ENCODE measurements at regions not wholly inside any gene's neighbourhood (a gene's known extent, or its start where the extent isn't known, plus 50 kb on each side); places are given as distances from the start of the nearest gene placed in this dataset.

- H3K14ac ChIP-seq (ENCODE audit: insufficient read depth, low read length), result no peak overlapping the region
- no peak overlapping the region for H4K91ac ChIP-seq (ENCODE audit: insufficient read length, low read depth, low read length)
- H3K36me3 Mint-ChIP-seq (ENCODE audit: insufficient read depth in 1 of 3, low read depth in 3 of 3), result peaks cover 0 to 8% (median 7%) of the 10 kb centered on the region in 3 experiments; a peak in 5 of 7 replicates
- H2BK15ac ChIP-seq (ENCODE audit: low read depth, low read length), result no peak overlapping the region
- no peak for DNase-seq
- H3K4me1 ChIP-seq (ENCODE audit: insufficient read depth, low read length), result no peaks in the 10 kb centered on the region
- H3K27ac ChIP-seq (ENCODE audit: insufficient read length, low read depth, low read length), result no peak overlapping the region
- no peaks in the 10 kb centered on the region for H3K79me2 ChIP-seq (ENCODE audit: insufficient read depth, low read length)
- H3K4me1 Mint-ChIP-seq, result peaks cover 6 to 8% of the 10 kb centered on the region in 2 experiments
- H2BK120ac ChIP-seq (ENCODE audit: low read depth, low read length, poor library complexity, severe bottlenecking), result no peak overlapping the region
- H3K4ac ChIP-seq (ENCODE audit: low read depth, low read length), result no peak overlapping the region
- H3K27me3 ChIP-seq (ENCODE audit: insufficient read depth, low read length), result no peaks in the 10 kb centered on the region
- H4K20me1 ChIP-seq (ENCODE audit: control insufficient read depth, insufficient read depth, insufficient read length), result no peaks in the 10 kb centered on the region
- no peak overlapping the region for H3K23ac ChIP-seq (ENCODE audit: insufficient read length, low read depth, low read length)
- no peaks in the 10 kb centered on the region; the same call in 1 of the 2 replicates for H3K27me3 Mint-ChIP-seq (ENCODE audit: low read depth)
- no peak overlapping the region for H4K5ac ChIP-seq (ENCODE audit: insufficient read length, low read depth, low read length)
- WGBS (ENCODE audit: extremely low coverage, insufficient read length, low lambda C conversion rate), result no CpG with 5 or more reads among the region's 4 CpGs
- H2BK5ac ChIP-seq (ENCODE audit: insufficient read length, low read length), result no peak overlapping the region
- no peak overlapping the region for H3K27ac Mint-ChIP-seq
- H3K56ac ChIP-seq (ENCODE audit: insufficient read length, low read depth, low read length), result no peak overlapping the region
- H3K23me2 ChIP-seq (ENCODE audit: insufficient read length, low read depth, low read length, poor library complexity, severe bottlenecking), result no peaks in the 10 kb centered on the region
- no peak overlapping the region for H3K9ac ChIP-seq (ENCODE audit: extremely low read depth, insufficient read length, low read length)
- H3K4me2 ChIP-seq (ENCODE audit: insufficient read depth, insufficient read length, low read length), result no peak overlapping the region
- no peak overlapping the region for H3K18ac ChIP-seq (ENCODE audit: insufficient read length, low read depth, low read length)
- no peak overlapping the region for H2BK20ac ChIP-seq (ENCODE audit: low read depth, low read length, poor library complexity, severe bottlenecking)
- no peak overlapping the region for H2AFZ ChIP-seq (ENCODE audit: low read length)
- no peak overlapping the region for H2BK12ac ChIP-seq (ENCODE audit: insufficient read length, low read depth, low read length)
- no peak overlapping the region for H2AK5ac ChIP-seq (ENCODE audit: insufficient read length, low read length)
- H3K9me3 ChIP-seq (ENCODE audit: control insufficient read depth, low read depth, low read length), result no peaks in the 10 kb centered on the region
- no peaks in the 10 kb centered on the region for H3K79me1 ChIP-seq (ENCODE audit: insufficient read depth, low read depth, low read length, poor library complexity, severe bottlenecking)
- H4K8ac ChIP-seq (replicated peaks; ENCODE audit: insufficient read length, low read depth, low read length), result no peak overlapping the region
- no peak overlapping the region for H3K4me3 Mint-ChIP-seq
- H3K9me3 Mint-ChIP-seq, result peaks cover 10 to 20% of the 10 kb centered on the region in 2 experiments; a peak in 4 of 5 replicates
- TF ChIP-seq, protein P1, sequence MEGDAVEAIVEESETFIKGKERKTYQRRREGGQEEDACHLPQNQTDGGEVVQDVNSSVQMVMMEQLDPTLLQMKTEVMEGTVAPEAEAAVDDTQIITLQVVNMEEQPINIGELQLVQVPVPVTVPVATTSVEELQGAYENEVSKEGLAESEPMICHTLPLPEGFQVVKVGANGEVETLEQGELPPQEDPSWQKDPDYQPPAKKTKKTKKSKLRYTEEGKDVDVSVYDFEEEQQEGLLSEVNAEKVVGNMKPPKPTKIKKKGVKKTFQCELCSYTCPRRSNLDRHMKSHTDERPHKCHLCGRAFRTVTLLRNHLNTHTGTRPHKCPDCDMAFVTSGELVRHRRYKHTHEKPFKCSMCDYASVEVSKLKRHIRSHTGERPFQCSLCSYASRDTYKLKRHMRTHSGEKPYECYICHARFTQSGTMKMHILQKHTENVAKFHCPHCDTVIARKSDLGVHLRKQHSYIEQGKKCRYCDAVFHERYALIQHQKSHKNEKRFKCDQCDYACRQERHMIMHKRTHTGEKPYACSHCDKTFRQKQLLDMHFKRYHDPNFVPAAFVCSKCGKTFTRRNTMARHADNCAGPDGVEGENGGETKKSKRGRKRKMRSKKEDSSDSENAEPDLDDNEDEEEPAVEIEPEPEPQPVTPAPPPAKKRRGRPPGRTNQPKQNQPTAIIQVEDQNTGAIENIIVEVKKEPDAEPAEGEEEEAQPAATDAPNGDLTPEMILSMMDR (conservative IDR thresholded peaks at IDR 0.05), result no peak
- H3T11ph ChIP-seq (ENCODE audit: low read length), result no peak overlapping the region
Measured at GRCh38 chr5:9877488-9877887, 247.3 kb upstream of the TAS2R1 start.
